Fibroblast of villous mesenchyme (primary cell): ENCODE measurements at regions not wholly inside any gene's neighbourhood (a gene's known extent, or its start where the extent isn't known, plus 50 kb on each side); places are given as distances from the start of the nearest gene placed in this dataset.
"Not testable (repeated sequence)": the region's sequence is repeated elsewhere in the genome, so short reads cannot be mapped to it uniquely, and the experiment has no call there.

ENCODE experiments used
- DNase-seq: peaks from one replicate; pipeline ENCODE4 v3.0.0-alpha.2; 2010; ENCODE audit warnings: low read depth
- H3K4me3 ChIP-seq: 2 replicates; pipeline ENCODE4 v1.5.1; 2011; ENCODE audit warnings: low read depth, mild to moderate bottlenecking, low read length
- TF ChIP-seq, protein P1 (sequence below): IDR thresholded peaks from 2 replicates; pipeline ENCODE4 v1.5.1; 2012; ENCODE audit warnings: low read depth, mild to moderate bottlenecking, low read length; ENCODE audit not compliant: insufficient read depth

GRCh38 chr7:132019703-132020102, 463.3 kb upstream of the PODXL start:
- no peak overlapping the region for H3K4me3 ChIP-seq
- no peak for DNase-seq
- TF ChIP-seq, protein P1, sequence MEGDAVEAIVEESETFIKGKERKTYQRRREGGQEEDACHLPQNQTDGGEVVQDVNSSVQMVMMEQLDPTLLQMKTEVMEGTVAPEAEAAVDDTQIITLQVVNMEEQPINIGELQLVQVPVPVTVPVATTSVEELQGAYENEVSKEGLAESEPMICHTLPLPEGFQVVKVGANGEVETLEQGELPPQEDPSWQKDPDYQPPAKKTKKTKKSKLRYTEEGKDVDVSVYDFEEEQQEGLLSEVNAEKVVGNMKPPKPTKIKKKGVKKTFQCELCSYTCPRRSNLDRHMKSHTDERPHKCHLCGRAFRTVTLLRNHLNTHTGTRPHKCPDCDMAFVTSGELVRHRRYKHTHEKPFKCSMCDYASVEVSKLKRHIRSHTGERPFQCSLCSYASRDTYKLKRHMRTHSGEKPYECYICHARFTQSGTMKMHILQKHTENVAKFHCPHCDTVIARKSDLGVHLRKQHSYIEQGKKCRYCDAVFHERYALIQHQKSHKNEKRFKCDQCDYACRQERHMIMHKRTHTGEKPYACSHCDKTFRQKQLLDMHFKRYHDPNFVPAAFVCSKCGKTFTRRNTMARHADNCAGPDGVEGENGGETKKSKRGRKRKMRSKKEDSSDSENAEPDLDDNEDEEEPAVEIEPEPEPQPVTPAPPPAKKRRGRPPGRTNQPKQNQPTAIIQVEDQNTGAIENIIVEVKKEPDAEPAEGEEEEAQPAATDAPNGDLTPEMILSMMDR = no peak

DNA sequence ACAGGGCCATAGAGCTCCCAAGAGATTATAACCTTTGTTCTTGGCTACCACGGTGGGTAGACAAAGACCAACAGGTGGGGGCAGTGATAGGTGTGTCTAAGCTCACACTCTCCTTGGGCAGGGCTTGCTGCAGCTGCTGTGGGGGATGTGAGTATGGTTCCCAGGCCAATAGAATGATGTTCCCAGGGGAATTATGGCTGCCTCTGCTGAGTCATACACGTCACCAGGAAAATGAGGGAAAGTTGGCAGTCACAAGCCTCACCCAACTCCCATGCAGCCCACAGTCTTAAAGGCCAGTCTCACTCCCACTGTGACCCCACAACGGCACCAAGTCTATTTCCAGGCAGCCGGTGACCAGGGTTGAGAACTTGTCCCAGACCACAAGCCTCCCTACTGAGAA, 453.4 kb upstream of the PODXL start:
- DNase-seq = no peak
- no peak overlapping the region for H3K4me3 ChIP-seq
- TF ChIP-seq, protein P1 = no peak

DNA sequence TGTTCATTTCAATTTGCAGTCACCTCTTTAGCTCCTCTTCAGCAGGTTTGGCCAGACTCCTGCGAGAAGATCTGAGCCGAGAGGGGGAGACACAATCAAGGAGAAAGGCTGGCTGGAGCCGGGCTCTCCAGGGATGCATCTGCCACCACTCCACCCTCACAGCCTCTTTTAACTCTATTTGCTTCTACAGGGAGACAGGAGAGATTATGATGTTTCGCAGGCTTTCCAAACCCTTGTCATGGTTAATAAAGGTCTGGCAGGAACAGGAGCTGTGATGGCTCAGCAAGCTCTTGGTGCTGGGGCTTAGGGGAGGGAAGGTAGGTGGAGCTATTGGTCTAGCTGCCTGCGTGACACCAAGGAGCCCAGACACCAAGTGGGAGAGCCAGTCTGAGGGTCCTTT, 448.1 kb upstream of the PODXL start:
- no peak overlapping the region for H3K4me3 ChIP-seq
- DNase-seq = peak; percentile 5
- TF ChIP-seq, protein P1 = peak; percentile 29

- TF ChIP-seq, protein P1 = no peak
- DNase-seq = no peak
- H3K4me3 ChIP-seq = no peak overlapping the region
Observed at GRCh38 chr7:132002343-132002968, 446.0 kb upstream of the PODXL start.

DNA sequence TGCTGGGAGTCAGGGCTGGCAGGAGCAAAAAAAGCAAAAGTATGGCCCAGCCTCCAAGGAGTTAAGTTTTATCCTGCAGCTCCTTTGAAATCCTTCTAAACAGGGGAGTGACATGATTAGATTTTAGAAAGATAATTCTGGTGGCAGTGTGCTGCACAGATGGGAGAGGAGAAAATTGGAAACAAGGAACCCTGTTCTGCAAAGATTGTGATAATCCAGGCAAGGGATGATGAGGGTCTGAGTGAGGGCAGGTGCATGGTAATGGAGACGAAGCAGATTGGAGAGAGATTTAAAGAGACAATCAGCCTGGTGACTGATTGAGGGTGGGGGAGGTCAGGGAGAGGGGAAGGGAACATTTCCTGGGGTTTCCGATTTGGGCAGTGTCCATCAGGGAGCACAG, 444.7 kb upstream of the PODXL start:
- TF ChIP-seq, protein P1 = no peak
- DNase-seq = no peak

DNA sequence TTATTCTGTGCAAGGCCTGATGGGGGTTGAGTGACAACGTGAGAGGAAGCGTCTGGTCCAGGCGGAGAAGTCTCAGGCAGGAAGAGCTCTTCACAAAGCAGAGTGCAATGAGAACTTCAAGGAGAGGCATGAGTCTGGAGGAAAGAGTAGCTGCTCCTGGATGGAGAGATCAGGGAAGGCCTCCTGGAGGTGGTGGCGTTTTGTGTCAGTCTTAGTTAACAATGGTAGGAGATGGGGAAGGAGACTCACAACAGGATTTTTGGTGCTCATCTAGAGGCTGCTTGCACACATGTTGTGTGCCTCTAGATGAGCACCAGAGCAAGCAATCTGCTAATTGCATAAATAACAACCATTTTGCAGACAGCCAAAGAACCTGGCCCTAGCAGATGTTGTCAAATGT, 442.8 kb upstream of the PODXL start:
- TF ChIP-seq, protein P1 = no peak
- no peak for DNase-seq

More for the DNA sequence above, 444.7 kb upstream of the PODXL start:
- H3K4me3 ChIP-seq = no peak overlapping the region

DNA sequence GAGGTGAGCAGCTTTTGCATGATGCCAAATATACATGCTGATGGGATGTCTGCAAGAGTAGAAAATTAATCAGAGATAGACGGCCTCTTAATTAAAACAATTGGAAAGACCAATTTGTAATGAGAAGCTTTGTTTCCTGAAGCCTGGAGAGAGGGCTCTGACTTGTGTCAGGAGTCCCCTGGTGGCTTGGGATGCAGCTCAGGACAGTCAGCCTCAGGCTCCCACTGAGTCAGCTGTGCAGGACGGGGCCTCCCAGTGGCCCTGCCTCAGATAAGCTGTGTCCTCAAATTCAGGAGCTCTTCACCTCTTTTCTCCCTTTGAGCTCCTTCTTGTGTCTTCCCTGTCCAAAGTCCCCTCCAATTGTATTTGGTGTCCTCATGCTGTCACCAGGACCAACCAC, 438.9 kb upstream of the PODXL start:
- DNase-seq = no peak
- TF ChIP-seq, protein P1 = no peak

More for the DNA sequence above, 442.8 kb upstream of the PODXL start:
- H3K4me3 ChIP-seq = no peak overlapping the region

DNA sequence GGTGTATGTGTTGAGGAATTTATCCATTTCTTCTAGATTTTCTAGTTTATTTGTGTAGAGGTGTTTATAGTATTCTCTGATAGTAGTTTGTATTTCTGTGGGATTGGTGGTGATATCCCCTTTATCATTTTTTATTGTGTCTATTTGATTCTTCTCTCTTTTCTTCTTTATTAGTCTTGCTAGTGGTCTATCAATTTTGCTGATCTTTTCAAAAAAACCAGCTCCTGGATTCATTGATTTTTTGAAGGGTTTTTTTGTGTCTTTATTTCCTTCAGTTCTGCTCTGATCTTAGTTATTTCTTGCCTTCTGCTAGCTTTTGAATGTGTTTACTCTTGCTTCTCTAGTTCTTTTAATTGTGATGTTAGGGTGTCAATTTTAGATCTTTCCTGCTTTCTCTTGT, 424.6 kb upstream of the PODXL start:
- not testable (repeated sequence) for H3K4me3 ChIP-seq, DNase-seq

More for the DNA sequence above, 438.9 kb upstream of the PODXL start:
- H3K4me3 ChIP-seq = no peak overlapping the region

DNA sequence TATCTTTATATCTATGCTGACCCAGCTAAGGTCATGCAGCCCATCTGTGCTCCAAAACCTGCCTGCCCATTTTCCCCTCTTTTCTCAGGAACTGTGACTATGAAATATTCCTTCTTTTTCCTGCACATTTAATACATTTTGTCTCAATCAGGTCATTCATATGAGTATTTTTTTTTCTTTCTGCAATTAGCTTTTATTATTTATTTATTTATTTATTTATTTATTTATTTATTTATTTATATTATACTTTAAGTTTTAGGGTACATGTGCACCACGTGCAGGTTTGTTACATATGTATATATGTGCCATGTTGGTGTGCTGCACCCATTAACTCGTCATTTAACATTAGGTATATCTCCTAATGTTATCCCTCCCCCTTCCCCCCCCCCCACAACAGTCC, 421.7 kb upstream of the PODXL start:
- H3K4me3 ChIP-seq, DNase-seq: not testable (repeated sequence)
